Kidney epithelial cell (primary cell): ENCODE measurements at regions not wholly inside any gene's neighbourhood (a gene's known extent, or its start where the extent isn't known, plus 50 kb on each side); places are given as distances from the start of the nearest gene placed in this dataset.

ENCODE experiments used
- DNase-seq: peaks from one replicate; pipeline ENCODE4 v3.0.0-alpha.2; 2010; ENCODE audit warnings: low read depth
- H3K27me3 ChIP-seq: 2 replicates; pipeline ENCODE4 v1.6.0; 2011; ENCODE audit warnings: low read length; ENCODE audit not compliant: control insufficient read depth, insufficient read depth
- H3K36me3 ChIP-seq: 2 replicates; pipeline ENCODE4 v1.5.1; 2011; ENCODE audit warnings: low read length; ENCODE audit not compliant: control insufficient read depth, insufficient read depth
- H3K4me3 ChIP-seq: 2 replicates; pipeline ENCODE4 v1.5.1; 2011; ENCODE audit warnings: low read depth, mild to moderate bottlenecking, control low read depth, low read length
- CTCF ChIP-seq: IDR thresholded peaks from 2 replicates; pipeline ENCODE4 v1.5.1; 2011; ENCODE audit warnings: mild to moderate bottlenecking, moderate library complexity, low read length, control low read depth, inconsistent platforms; ENCODE audit not compliant: insufficient read depth, poor library complexity, severe bottlenecking

GRCh38 chr4:81573840-81574239, 102.1 kb upstream of the RASGEF1B start:
- no peak overlapping the region for H3K4me3 ChIP-seq
- H3K27me3 ChIP-seq = no peaks in the 10 kb centered on the region
- no peak for TF ChIP-seq CTCF
- no peaks in the 10 kb centered on the region for H3K36me3 ChIP-seq
- no peak for DNase-seq

GRCh38 chr4:81572402-81572801, 100.7 kb upstream of the RASGEF1B start:
- H3K27me3 ChIP-seq = no peaks in the 10 kb centered on the region
- TF ChIP-seq CTCF = no peak
- H3K4me3 ChIP-seq = no peak overlapping the region
- DNase-seq = no peak
- H3K36me3 ChIP-seq = no peaks in the 10 kb centered on the region

GRCh38 chr4:81571105-81571504, 99.4 kb upstream of the RASGEF1B start:
- DNase-seq = no peak

GRCh38 chr4:81566161-81566591, 94.5 kb upstream of the RASGEF1B start:
- Histone ChIP-seq H3K27me3 (no peaks in the 10 kb centered on the region), H3K4me3 (no peak overlapping the region), H3K36me3 (no peaks in the 10 kb centered on the region)
- no peak for TF ChIP-seq CTCF
- DNase-seq = no peak

More at GRCh38 chr4:81571105-81571504, 99.4 kb upstream of the RASGEF1B start:
- Histone ChIP-seq H3K36me3 (no peaks in the 10 kb centered on the region), H3K27me3 (no peaks in the 10 kb centered on the region), H3K4me3 (no peak overlapping the region)
- no peak for TF ChIP-seq CTCF

GRCh38 chr4:81565142-81565870, 93.6 kb upstream of the RASGEF1B start:
- DNase-seq = no peak
- H3K4me3 ChIP-seq = no peak overlapping the region
- no peaks in the 10 kb centered on the region for H3K27me3 ChIP-seq
- H3K36me3 ChIP-seq = no peaks in the 10 kb centered on the region
- TF ChIP-seq CTCF = no peak

GRCh38 chr4:81564025-81564424, 92.3 kb upstream of the RASGEF1B start:
- DNase-seq = no peak
- Histone ChIP-seq H3K27me3 (no peaks in the 10 kb centered on the region), H3K36me3 (no peaks in the 10 kb centered on the region), H3K4me3 (no peak overlapping the region)
- no peak for TF ChIP-seq CTCF
